ENCODE measurements at regions not wholly inside any gene's neighbourhood (a gene's known extent, or its start where the extent isn't known, plus 50 kb on each side); places are given as distances from the start of the nearest gene placed in this dataset.

GRCh38 chr1:22314706-22315105 is 136.9 kb upstream of the ZBTB40 start:
- WGBS (ENCODE audit: low lambda C conversion rate), result 53% methylated on average over 6 of the region's 11 CpGs
- no peak overlapping the region for H2AFZ ChIP-seq (ENCODE audit: low read length)
- H3K4me1 ChIP-seq (ENCODE audit: insufficient read depth, low read length), result 0 out of 2 replicates have a peak, but pooled peaks cover 7% of the 10 kb centered on the region
- no peaks in the 10 kb centered on the region for H3K9me3 ChIP-seq (ENCODE audit: low read length)
- H3K36me3 ChIP-seq (replicated peaks in 1 of 2; ENCODE audit: control insufficient read depth in 1 of 2, insufficient read depth in 2 of 2, low read length in 2 of 2), result no peaks in the 10 kb centered on the region
- H3K4me3 ChIP-seq (replicated peaks in 1 of 3; ENCODE audit: insufficient read depth in 1 of 3, low read depth in 2 of 3, low read length in 3 of 3), result no peak overlapping the region
- in situ Hi-C loops (cut with HindIII; ENCODE audit: extremely low pct_ligation_motif_present, low pct_unique_long_range_greater_than_20kb) (no loop called here), intact Hi-C loops (cut with micrococcal nuclease; ENCODE audit: unreplicated experiment) (no loop called here)
- H3K4me2 ChIP-seq (ENCODE audit: low read depth, low read length), result no peak overlapping the region
- ATAC-seq (no peak), FAIRE-seq (no peak), DNase-seq (ENCODE audit: low spot score) (no peak)
- ChIA-PET CTCF (ENCODE audit: low intra/inter-chr PET ratio, low total read pairs) (no interaction called here), POLR2A (no interaction called here)
- no TSS peak for BruUV-seq (replicated peaks)
- no peak overlapping the region for H3K9ac ChIP-seq (ENCODE audit: insufficient read depth, low read depth, low read length)
- TF ChIP-seq ZNF646 (CRISPR knock-in tag; IDR thresholded peaks at IDR 0.05), result no peak
- TF ChIP-seq MNT (IDR thresholded peaks at IDR 0.05), result peak; percentile 73
- no peak for TF ChIP-seq RNF219 (CRISPR knock-in tag; IDR thresholded peaks at IDR 0.05)
- no peaks in the 10 kb centered on the region for H4K20me1 ChIP-seq (ENCODE audit: insufficient read depth, low read length)
- H3K27me3 ChIP-seq (ENCODE audit: control insufficient read depth in 1 of 2, insufficient read depth in 2 of 2, low read length in 2 of 2), result peaks cover 1 to 17% of the 10 kb centered on the region in 2 experiments; a peak in 1 of 5 replicates
- no peaks in the 10 kb centered on the region for H3K79me2 ChIP-seq (ENCODE audit: insufficient read depth, low read length)
- no peak overlapping the region for H3K27ac ChIP-seq (ENCODE audit: extremely low read length, insufficient read depth, low read length)

Measured in HepG2 (cell line).